Astrocyte (in vitro differentiated cells and primary cell): ENCODE measurements at regions not wholly inside any gene's neighbourhood (a gene's known extent, or its start where the extent isn't known, plus 50 kb on each side); places are given as distances from the start of the nearest gene placed in this dataset.

Experiments used
- EZH2 ChIP-seq: IDR thresholded peaks from 2 replicates; pipeline ENCODE4 v1.6.1; 2012; ENCODE audit warnings: mild to moderate bottlenecking, low read length, inconsistent platforms; ENCODE audit not compliant: insufficient read depth
- TF ChIP-seq, protein P1 (sequence below): IDR thresholded peaks from 2 replicates; pipeline ENCODE4 v1.5.1; 2011; ENCODE audit warnings: low read depth, mild to moderate bottlenecking, inconsistent platforms, low read length, moderate library complexity; ENCODE audit not compliant: insufficient read depth

DNA sequence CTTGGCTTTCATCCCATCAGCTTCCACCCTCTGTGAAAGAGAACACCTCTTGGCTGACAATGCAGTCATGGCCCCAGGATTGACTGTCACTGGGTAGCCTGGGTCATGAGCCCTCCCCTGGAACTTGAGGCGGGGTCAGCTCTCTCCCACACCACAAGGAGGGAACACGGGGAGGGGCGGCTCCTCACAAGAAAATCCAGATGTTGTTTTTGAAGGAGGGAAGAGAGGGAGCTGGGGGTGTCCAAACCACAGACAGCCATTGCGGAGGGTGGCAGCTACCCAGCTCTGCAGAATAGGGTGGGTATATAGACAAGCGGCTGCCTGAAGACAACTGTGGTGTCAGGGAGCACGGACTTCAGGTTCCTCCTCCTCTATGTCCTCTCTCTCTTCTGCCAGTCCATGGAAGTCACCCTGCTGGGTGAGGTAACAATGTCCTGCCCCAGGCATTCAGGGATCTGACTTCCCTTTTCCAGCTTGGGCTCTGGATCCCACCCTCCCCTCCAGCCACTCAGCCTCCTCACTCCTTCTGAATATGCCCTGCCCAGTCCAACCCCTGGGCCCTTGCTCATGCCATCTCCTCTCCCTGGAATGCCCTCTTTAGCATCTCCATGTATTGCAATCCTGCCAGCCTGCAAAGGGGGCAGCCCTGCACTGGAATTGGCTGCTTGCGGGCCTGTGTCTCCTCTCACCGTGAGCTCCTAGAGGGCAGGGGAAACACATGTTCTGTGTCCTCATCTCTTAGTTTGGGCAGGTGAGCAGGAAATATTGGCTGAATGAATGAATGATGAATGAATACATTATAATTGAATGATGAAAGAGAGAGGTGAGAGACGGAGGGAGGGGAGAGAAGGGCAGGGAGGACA is 60.9 kb upstream of the RUNX3 start:
- TF ChIP-seq, protein P1, sequence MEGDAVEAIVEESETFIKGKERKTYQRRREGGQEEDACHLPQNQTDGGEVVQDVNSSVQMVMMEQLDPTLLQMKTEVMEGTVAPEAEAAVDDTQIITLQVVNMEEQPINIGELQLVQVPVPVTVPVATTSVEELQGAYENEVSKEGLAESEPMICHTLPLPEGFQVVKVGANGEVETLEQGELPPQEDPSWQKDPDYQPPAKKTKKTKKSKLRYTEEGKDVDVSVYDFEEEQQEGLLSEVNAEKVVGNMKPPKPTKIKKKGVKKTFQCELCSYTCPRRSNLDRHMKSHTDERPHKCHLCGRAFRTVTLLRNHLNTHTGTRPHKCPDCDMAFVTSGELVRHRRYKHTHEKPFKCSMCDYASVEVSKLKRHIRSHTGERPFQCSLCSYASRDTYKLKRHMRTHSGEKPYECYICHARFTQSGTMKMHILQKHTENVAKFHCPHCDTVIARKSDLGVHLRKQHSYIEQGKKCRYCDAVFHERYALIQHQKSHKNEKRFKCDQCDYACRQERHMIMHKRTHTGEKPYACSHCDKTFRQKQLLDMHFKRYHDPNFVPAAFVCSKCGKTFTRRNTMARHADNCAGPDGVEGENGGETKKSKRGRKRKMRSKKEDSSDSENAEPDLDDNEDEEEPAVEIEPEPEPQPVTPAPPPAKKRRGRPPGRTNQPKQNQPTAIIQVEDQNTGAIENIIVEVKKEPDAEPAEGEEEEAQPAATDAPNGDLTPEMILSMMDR, result no peak
- no peak for TF ChIP-seq EZH2
